Keratinocyte (primary cell): ENCODE measurements at regions not wholly inside any gene's neighbourhood (a gene's known extent, or its start where the extent isn't known, plus 50 kb on each side); places are given as distances from the start of the nearest gene placed in this dataset.

Source experiments
- CTCF ChIP-seq, 3 experiments: IDR thresholded peaks in 1 of 3; conservative IDR thresholded peaks in 1 of 3; optimal IDR thresholded peaks in 1 of 3; 2 replicates in 2 of 3; 3 replicates in 1 of 3; pipeline versions ENCODE3 to v1.5.1; 2011; ENCODE audit warnings: low read length in 3 of 3, mild to moderate bottlenecking in 3 of 3, moderate library complexity in 2 of 3, control low read depth in 1 of 3, inconsistent platforms in 1 of 3; ENCODE audit not compliant: insufficient read depth in 2 of 3; ENCODE audit errors: extremely low read depth in 1 of 3
- EZH2 ChIP-seq: IDR thresholded peaks from one replicate; pipeline ENCODE4 v1.6.1; 2012; ENCODE audit warnings: inconsistent platforms, mild to moderate bottlenecking, low read length, moderate library complexity

- no peak for TF ChIP-seq CTCF (optimal IDR thresholded peaks at IDR 0.05 in 1 of 3, IDR thresholded peaks at IDR 0.05 in 1 of 3, conservative IDR thresholded peaks at IDR 0.05 in 1 of 3; ENCODE audit: extremely low read depth in 1 of 3, insufficient read depth in 2 of 3, low read length in 3 of 3)
- TF ChIP-seq EZH2 = no peak
Observed at GRCh38 chr7:42590771-42591310, 321.0 kb downstream of the C7orf25 start.
